ENCODE measurements at regions not wholly inside any gene's neighbourhood (a gene's known extent, or its start where the extent isn't known, plus 50 kb on each side); places are given as distances from the start of the nearest gene placed in this dataset.

DNA sequence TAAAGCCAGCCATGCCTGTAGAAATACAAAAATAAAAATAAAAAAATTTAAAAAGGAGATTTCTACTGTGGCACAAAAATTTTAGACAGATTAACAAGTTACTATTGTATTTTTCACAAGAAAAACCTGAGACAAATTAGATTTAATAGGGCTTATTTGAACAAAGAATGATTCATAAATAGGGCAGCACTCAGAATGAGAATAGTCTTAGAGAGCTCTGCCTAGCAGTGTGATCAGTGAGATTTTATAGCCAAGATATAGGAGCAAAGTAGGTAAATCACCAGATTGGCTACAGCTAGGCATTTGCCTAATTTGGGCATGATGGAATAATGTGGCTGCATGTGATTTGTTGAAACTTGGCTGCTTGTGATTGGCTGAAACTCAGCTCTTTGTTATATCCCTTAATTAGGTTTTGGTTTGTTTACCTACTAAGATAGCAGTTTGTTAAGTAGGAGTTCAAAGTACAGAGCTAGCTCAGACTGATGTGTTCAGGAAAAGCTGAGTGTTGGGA is 279.7 kb upstream of the TMTC1 start:
- TF ChIP-seq, protein P1, sequence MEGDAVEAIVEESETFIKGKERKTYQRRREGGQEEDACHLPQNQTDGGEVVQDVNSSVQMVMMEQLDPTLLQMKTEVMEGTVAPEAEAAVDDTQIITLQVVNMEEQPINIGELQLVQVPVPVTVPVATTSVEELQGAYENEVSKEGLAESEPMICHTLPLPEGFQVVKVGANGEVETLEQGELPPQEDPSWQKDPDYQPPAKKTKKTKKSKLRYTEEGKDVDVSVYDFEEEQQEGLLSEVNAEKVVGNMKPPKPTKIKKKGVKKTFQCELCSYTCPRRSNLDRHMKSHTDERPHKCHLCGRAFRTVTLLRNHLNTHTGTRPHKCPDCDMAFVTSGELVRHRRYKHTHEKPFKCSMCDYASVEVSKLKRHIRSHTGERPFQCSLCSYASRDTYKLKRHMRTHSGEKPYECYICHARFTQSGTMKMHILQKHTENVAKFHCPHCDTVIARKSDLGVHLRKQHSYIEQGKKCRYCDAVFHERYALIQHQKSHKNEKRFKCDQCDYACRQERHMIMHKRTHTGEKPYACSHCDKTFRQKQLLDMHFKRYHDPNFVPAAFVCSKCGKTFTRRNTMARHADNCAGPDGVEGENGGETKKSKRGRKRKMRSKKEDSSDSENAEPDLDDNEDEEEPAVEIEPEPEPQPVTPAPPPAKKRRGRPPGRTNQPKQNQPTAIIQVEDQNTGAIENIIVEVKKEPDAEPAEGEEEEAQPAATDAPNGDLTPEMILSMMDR (conservative IDR thresholded peaks at IDR 0.05; ENCODE audit: low read depth, low read length): no peak
- TF ChIP-seq RAD21 (IDR thresholded peaks at IDR 0.05; ENCODE audit: low read length) (no peak), MXI1 (IDR thresholded peaks at IDR 0.05; ENCODE audit: borderline replicate concordance, low read depth, low read length) (no peak), FOS (IDR thresholded peaks at IDR 0.05; ENCODE audit: low read depth, low read length) (no peak), RFX5 (IDR thresholded peaks at IDR 0.05; ENCODE audit: low read depth, low read length) (no peak), MAFK (IDR thresholded peaks at IDR 0.05; ENCODE audit: low read depth, low read length) (no peak)
- TF ChIP-seq, protein P2, sequence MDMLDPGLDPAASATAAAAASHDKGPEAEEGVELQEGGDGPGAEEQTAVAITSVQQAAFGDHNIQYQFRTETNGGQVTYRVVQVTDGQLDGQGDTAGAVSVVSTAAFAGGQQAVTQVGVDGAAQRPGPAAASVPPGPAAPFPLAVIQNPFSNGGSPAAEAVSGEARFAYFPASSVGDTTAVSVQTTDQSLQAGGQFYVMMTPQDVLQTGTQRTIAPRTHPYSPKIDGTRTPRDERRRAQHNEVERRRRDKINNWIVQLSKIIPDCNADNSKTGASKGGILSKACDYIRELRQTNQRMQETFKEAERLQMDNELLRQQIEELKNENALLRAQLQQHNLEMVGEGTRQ (IDR thresholded peaks at IDR 0.05; ENCODE audit: low read depth, low read length): no peak
